H1 (cell line): ENCODE measurements at regions not wholly inside any gene's neighbourhood (a gene's known extent, or its start where the extent isn't known, plus 50 kb on each side); places are given as distances from the start of the nearest gene placed in this dataset.

Source experiments
- CTCF ChIA-PET: fragments of 300-600 bp; sonication (Branson Sonifier 250); formaldehyde crosslinking; loops from one replicate; lab custom pipeline; 2021; ENCODE audit not compliant: partially characterized antibody; lab: Charles Lee
- POLR2A ChIA-PET: fragments of 300-600 bp; sonication (Branson Sonifier 250); formaldehyde crosslinking; loops from one replicate; lab custom pipeline; 2021; ENCODE audit warnings: inconsistent platforms; ENCODE audit not compliant: partially characterized antibody; lab: Charles Lee
- DNase-seq, 2 experiments: peaks; one replicate each; pipeline versions ENCODE4 v3.0.0 to v3.0.0-alpha.2; 2010 to 2022; ENCODE audit warnings: low spot score in 2 of 2, low read depth in 1 of 2, mixed read lengths in 1 of 2
- FAIRE-seq: peaks from 2 replicates; lab custom pipeline; 2011; peaks lifted over from hg19 to GRCh38; lab: Jason Lieb, UNC
- H2AFZ ChIP-seq: 2 replicates; pipeline ENCODE4 v1.8.1; 2012; ENCODE audit warnings: low read length, inconsistent platforms
- H2AK5ac ChIP-seq: 2 replicates; pipeline ENCODE4 v1.6.1; 2013; ENCODE audit warnings: low read depth, low read length
- H2BK120ac ChIP-seq: replicated peaks from 2 replicates; pipeline ENCODE3; 2013; ENCODE audit warnings: low read depth, low read length, inconsistent platforms
- H2BK12ac ChIP-seq: 2 replicates; pipeline ENCODE4 v1.6.1; 2013; ENCODE audit warnings: low read depth, low read length
- H2BK15ac ChIP-seq: 2 replicates; pipeline ENCODE4 v1.6.1; 2013; ENCODE audit warnings: low read length
- H2BK20ac ChIP-seq: 2 replicates; pipeline ENCODE4 v1.6.1; 2013; ENCODE audit warnings: low read length
- H2BK5ac ChIP-seq: 2 replicates; pipeline ENCODE4 v1.6.1; 2013; ENCODE audit warnings: low read depth, low read length
- H3K14ac ChIP-seq: 2 replicates; pipeline ENCODE4 v1.6.1; 2013; ENCODE audit warnings: inconsistent platforms; ENCODE audit not compliant: insufficient read length
- H3K18ac ChIP-seq: 2 replicates; pipeline ENCODE4 v1.6.1; 2013; ENCODE audit warnings: low read length; ENCODE audit errors: extremely low read depth
- H3K23ac ChIP-seq: 2 replicates; pipeline ENCODE4 v1.6.1; 2013; ENCODE audit warnings: inconsistent platforms; ENCODE audit not compliant: insufficient read length
- H3K23me2 ChIP-seq: 2 replicates; pipeline ENCODE4 v1.6.1; 2013; ENCODE audit warnings: low read depth, low read length
- H3K27ac ChIP-seq: 2 replicates; pipeline ENCODE4 v1.6.1; 2011; ENCODE audit warnings: low read depth, low read length, inconsistent platforms
- H3K27me3 ChIP-seq, 4 experiments: replicated peaks in 1 of 4; 1 replicate in 1 of 4; 2 replicates in 3 of 4; pipeline versions ENCODE4 v1.6.1 to v1.8.1; 2011 to 2013; ENCODE audit warnings: low read length in 3 of 4, mild to moderate bottlenecking in 3 of 4, inconsistent platforms in 2 of 4, mixed read lengths in 2 of 4, moderate library complexity in 1 of 4; ENCODE audit not compliant: control insufficient read depth in 3 of 4, insufficient read depth in 3 of 4; ENCODE audit errors: extremely low read depth in 1 of 4
- H3K36me3 ChIP-seq, 4 experiments: 2 replicates each; pipeline versions ENCODE4 v1.6.1 to v1.8.1; 2011 to 2013; ENCODE audit warnings: mild to moderate bottlenecking in 4 of 4, low read length in 3 of 4, moderate library complexity in 2 of 4, control low read depth in 1 of 4, inconsistent platforms in 1 of 4; ENCODE audit not compliant: insufficient read depth in 4 of 4, control insufficient read depth in 2 of 4
- H3K4ac ChIP-seq: replicated peaks from 2 replicates; pipeline ENCODE3; 2013; ENCODE audit warnings: low read length, low read depth, mixed read lengths, inconsistent platforms; ENCODE audit not compliant: insufficient read length
- H3K4me1 ChIP-seq, 4 experiments: replicated peaks in 1 of 4; 1 replicate in 1 of 4; 2 replicates in 3 of 4; pipeline versions ENCODE4 v1.6.1 to v1.8.1; 2011 to 2013; ENCODE audit warnings: low read length in 3 of 4, inconsistent platforms in 2 of 4, mixed read lengths in 1 of 4; ENCODE audit not compliant: insufficient read depth in 4 of 4, control insufficient read depth in 3 of 4
- H3K4me2 ChIP-seq, 2 experiments: 2 replicates each; pipeline versions ENCODE4 v1.6.1 to v1.8.1; 2011 to 2013; ENCODE audit warnings: low read depth in 2 of 2, low read length in 2 of 2, control low read depth in 1 of 2, inconsistent platforms in 1 of 2, mild to moderate bottlenecking in 1 of 2; ENCODE audit not compliant: insufficient read depth in 1 of 2
- H3K4me3 ChIP-seq, 4 experiments: fragments of 200-600, 300-600 bp in 1 of 4; sonication (generic), shearing (Covaris generic), sonication (Bioruptor Twin) in 1 of 4; 2 replicates each; pipeline versions ENCODE4 v1.5.1 to v1.8.1; 2011 to 2016; ENCODE audit warnings: low read length in 4 of 4, low read depth in 3 of 4, control low read depth in 2 of 4, inconsistent platforms in 2 of 4, mild to moderate bottlenecking in 2 of 4, mixed read lengths in 1 of 4, moderate library complexity in 1 of 4; ENCODE audit not compliant: insufficient read depth in 2 of 4; ENCODE audit errors: extremely low read depth in 1 of 4
- H3K56ac ChIP-seq: replicated peaks from 2 replicates; pipeline ENCODE3; 2013; ENCODE audit warnings: low read depth, mild to moderate bottlenecking, mixed read lengths, low read length, inconsistent platforms; ENCODE audit not compliant: insufficient read length
- H3K79me1 ChIP-seq: 2 replicates; pipeline ENCODE4 v1.6.1; 2013; ENCODE audit warnings: low read depth, low read length, control low read depth
- H3K79me2 ChIP-seq, 2 experiments: 2 replicates each; pipeline versions ENCODE4 v1.6.1 to v1.8.1; 2012 to 2013; ENCODE audit warnings: low read length in 2 of 2, mild to moderate bottlenecking in 2 of 2, inconsistent platforms in 1 of 2; ENCODE audit not compliant: insufficient read depth in 2 of 2, control insufficient read depth in 1 of 2
- H3K9ac ChIP-seq, 4 experiments: replicated peaks in 1 of 4; 1 replicate in 1 of 4; 2 replicates in 3 of 4; pipeline versions ENCODE4 v1.6.1 to v1.8.1; 2011 to 2013; ENCODE audit warnings: low read depth in 3 of 4, low read length in 3 of 4, control low read depth in 2 of 4, mild to moderate bottlenecking in 2 of 4, moderate library complexity in 2 of 4, inconsistent platforms in 1 of 4; ENCODE audit errors: extremely low read depth in 1 of 4
- H3K9me3 ChIP-seq, 2 experiments: 2 replicates each; pipeline versions ENCODE4 v1.6.1 to v1.8.1; 2012 to 2013; ENCODE audit warnings: mild to moderate bottlenecking in 2 of 2, moderate library complexity in 2 of 2, control low read depth in 1 of 2, inconsistent platforms in 1 of 2, low read depth in 1 of 2, low read length in 1 of 2, mixed read lengths in 1 of 2; ENCODE audit not compliant: insufficient read depth in 2 of 2
- H4K20me1 ChIP-seq, 2 experiments: replicated peaks in 1 of 2; 2 replicates each; pipeline versions ENCODE3 to v1.8.1; 2011 to 2013; ENCODE audit warnings: inconsistent platforms in 2 of 2, low read length in 2 of 2, mild to moderate bottlenecking in 1 of 2; ENCODE audit not compliant: insufficient read depth in 2 of 2, control insufficient read depth in 1 of 2
- H4K5ac ChIP-seq: 2 replicates; pipeline ENCODE4 v1.6.1; 2013; ENCODE audit warnings: low read length, low read depth, mixed read lengths, inconsistent platforms; ENCODE audit not compliant: insufficient read length
- H4K8ac ChIP-seq: 2 replicates; pipeline ENCODE4 v1.8.0; 2013; ENCODE audit warnings: mild to moderate bottlenecking, moderate library complexity, low read length, inconsistent platforms; ENCODE audit not compliant: insufficient read depth; ENCODE audit errors: extremely low read depth
- H4K91ac ChIP-seq: replicated peaks from 2 replicates; pipeline ENCODE3; 2013; ENCODE audit warnings: low read length, mixed read lengths, inconsistent platforms; ENCODE audit not compliant: insufficient read length
- CREB1 ChIP-seq: IDR thresholded peaks from 2 replicates; pipeline ENCODE4 v1.6.1; 2012; ENCODE audit warnings: inconsistent platforms
- EP300 ChIP-seq, 2 experiments: IDR thresholded peaks; 1 replicate in 1 of 2; 2 replicates in 1 of 2; pipeline ENCODE4 v1.6.1; 2011 to 2012; ENCODE audit warnings: low read depth in 2 of 2, low read length in 2 of 2, mild to moderate bottlenecking in 2 of 2, borderline replicate concordance in 1 of 2, inconsistent platforms in 1 of 2, moderate library complexity in 1 of 2
- FOSL1 ChIP-seq: IDR thresholded peaks from 2 replicates; pipeline ENCODE4 v1.6.1; 2011; ENCODE audit warnings: mild to moderate bottlenecking, low read depth, low read length, moderate library complexity; ENCODE audit not compliant: insufficient read depth
- JUN ChIP-seq: IDR thresholded peaks from 2 replicates; pipeline ENCODE4 v1.6.1; 2011; ENCODE audit warnings: low read depth, mild to moderate bottlenecking, improper control_type of control experiment, low read length
- JUND ChIP-seq: IDR thresholded peaks from 2 replicates; pipeline ENCODE4 v1.6.1; 2011; ENCODE audit warnings: mild to moderate bottlenecking, improper control_type of control experiment, low read length
- MAFK ChIP-seq: IDR thresholded peaks from 2 replicates; pipeline ENCODE4 v1.6.1; 2012; ENCODE audit warnings: low read depth, mild to moderate bottlenecking, improper control_type of control experiment, low read length
- RBBP5 ChIP-seq: IDR thresholded peaks from 2 replicates; pipeline ENCODE4 v1.7.1; 2012; ENCODE audit warnings: low read depth, mild to moderate bottlenecking, inconsistent platforms, low read length, moderate library complexity, borderline replicate concordance
- RFX5 ChIP-seq: IDR thresholded peaks from 2 replicates; pipeline ENCODE4 v1.6.1; 2011; ENCODE audit warnings: low read depth, low read length, improper control_type of control experiment, borderline replicate concordance
- SAP30 ChIP-seq: fragments of 300-600 bp; sonication (generic); IDR thresholded peaks from 2 replicates; pipeline ENCODE4 v1.7.1; 2012; ENCODE audit warnings: low read length, moderate library complexity, mild to moderate bottlenecking, inconsistent platforms; ENCODE audit not compliant: insufficient read depth, insufficient replicate concordance
- SP4 ChIP-seq: IDR thresholded peaks from 2 replicates; pipeline ENCODE4 v1.6.1; 2012; ENCODE audit warnings: low read length, inconsistent platforms
- TCF12 ChIP-seq: IDR thresholded peaks from 2 replicates; pipeline ENCODE4 v1.6.1; 2011; ENCODE audit warnings: low read depth, mild to moderate bottlenecking, low read length
- USF2 ChIP-seq: IDR thresholded peaks from 2 replicates; pipeline ENCODE4 v1.6.1; 2011; ENCODE audit warnings: low read length, improper control_type of control experiment
- WGBS, 2 experiments: shearing (Covaris generic) in 1 of 2; methylation state at CpG; one replicate each; pipeline versions ENCODE4 v1.1.6 to v1.1.7; 2013 to 2015; ENCODE audit warnings: low lambda C conversion rate in 2 of 2, mixed read lengths in 2 of 2, inconsistent platforms in 1 of 2, low coverage in 1 of 2, missing lambda C conversion rate in 1 of 2; ENCODE audit not compliant: insufficient replicate concordance in 2 of 2, insufficient coverage in 1 of 2, insufficient read length in 1 of 2; ENCODE audit errors: extremely low coverage in 1 of 2, missing lambda C conversion rate in 1 of 2; 5-methylcytosine and 5-hydroxymethylcytosine counted together

GRCh38 chr13:86633346-86633745 is 834.1 kb upstream of the SLITRK6 start:
- no peak for FAIRE-seq

More at GRCh38 chr13:86633346-86633745, 834.1 kb upstream of the SLITRK6 start:
- Histone ChIP-seq H3K14ac (no peak overlapping the region), H4K91ac (no peak overlapping the region), H2BK12ac (no peak overlapping the region), H4K20me1 (no peaks in the 10 kb centered on the region), H3K23me2 (no peaks in the 10 kb centered on the region), H2AK5ac (no peak overlapping the region), H3K9me3 (no peaks in the 10 kb centered on the region), H3K79me1 (no peaks in the 10 kb centered on the region), H3K18ac (no peak overlapping the region), H3K36me3 (no peaks in the 10 kb centered on the region), H3K27me3 (no peaks in the 10 kb centered on the region), H3K4ac (no peak overlapping the region), H2AFZ (no peak overlapping the region), H4K8ac (no peak overlapping the region), H2BK15ac (no peak overlapping the region), H3K9ac (no peak overlapping the region), H3K4me2 (no peak overlapping the region), H3K27ac (no peak overlapping the region), H2BK120ac (no peak overlapping the region), H3K4me1 (no peaks in the 10 kb centered on the region), H3K79me2 (no peaks in the 10 kb centered on the region), H4K5ac (no peak overlapping the region), H2BK20ac (no peak overlapping the region), H3K56ac (no peak overlapping the region), H3K23ac (no peak overlapping the region), H3K4me3 (no peak overlapping the region), H2BK5ac (no peak overlapping the region)
- 84% methylated on average over 3 of the region's 3 CpGs; no CpG with 5 or more reads in 1 of the 2 experiments for WGBS, 2 experiments
- no peak for DNase-seq
- ChIA-PET CTCF (no interaction called here), POLR2A (no interaction called here)
- TF ChIP-seq SAP30: no peak
- TF ChIP-seq JUN: no peak
- no peak for TF ChIP-seq CREB1
- TF ChIP-seq SP4: no peak
- TF ChIP-seq USF2: no peak
- no peak for TF ChIP-seq RFX5
- TF ChIP-seq EP300 (IDR thresholded peaks at IDR 0.05; ENCODE audit: borderline replicate concordance in 1 of 2, low read depth in 2 of 2, low read length in 2 of 2): no peak
- TF ChIP-seq TCF12: no peak
- no peak for TF ChIP-seq FOSL1
- TF ChIP-seq RBBP5: no peak
- TF ChIP-seq JUND: no peak
- TF ChIP-seq MAFK: no peak
